ENCODE measurements at regions not wholly inside any gene's neighbourhood (a gene's known extent, or its start where the extent isn't known, plus 50 kb on each side); places are given as distances from the start of the nearest gene placed in this dataset.

DNA sequence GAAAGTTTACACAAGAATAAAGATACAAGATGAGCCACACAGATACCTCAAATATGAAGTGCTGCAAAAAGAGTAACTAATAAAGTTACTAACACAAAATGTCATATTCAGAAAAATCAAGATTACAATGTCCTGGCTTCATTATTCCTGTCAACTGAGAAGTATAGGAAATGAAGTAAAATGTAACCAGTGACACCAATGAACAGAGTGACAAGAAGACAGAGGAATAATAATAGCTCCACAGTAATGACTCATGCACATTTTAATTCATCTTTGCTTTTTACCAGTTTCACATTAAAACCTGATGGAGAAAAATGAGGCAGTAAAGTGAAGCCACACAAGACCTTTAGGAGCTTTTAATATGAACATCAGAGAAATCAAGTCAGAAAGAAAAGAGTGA is 214.1 kb downstream of the ZBBX start:
- Histone ChIP-seq H3K9me3 (ENCODE audit: low read length) (no peaks in the 10 kb centered on the region), H3K79me2 (ENCODE audit: low read length) (no peaks in the 10 kb centered on the region), H3K27me3 (ENCODE audit: low read length) (no peaks in the 10 kb centered on the region), H3K9me2 (replicated peaks; ENCODE audit: low read length) (no peaks in the 10 kb centered on the region), H4K20me1 (ENCODE audit: low read length) (no peaks in the 10 kb centered on the region), H3K4me1 (ENCODE audit: insufficient read depth, low read length) (no peaks in the 10 kb centered on the region), H3K9ac (ENCODE audit: low read length) (no peak overlapping the region), H3K27ac (ENCODE audit: low read length) (no peak overlapping the region), H2AFZ (ENCODE audit: low read length) (no peak overlapping the region), H3K4me2 (ENCODE audit: low read length) (no peak overlapping the region), H3K4me3 (ENCODE audit: low read length) (no peak overlapping the region), H3K36me3 (ENCODE audit: low read depth, low read length) (no peaks in the 10 kb centered on the region), H3F3A (ENCODE audit: low read length, unreplicated experiment) (no peaks in the 10 kb centered on the region)
- ChIA-PET POLR2A (ENCODE audit: unreplicated experiment) (no interaction called here), CTCF (no interaction called here)
- ATAC-seq (no peak), DNase-seq (no peak)
- intact Hi-C loops (cut with micrococcal nuclease): no loop called here
- no TSS peak for BruUV-seq (replicated peaks)
- TF ChIP-seq, protein P1, sequence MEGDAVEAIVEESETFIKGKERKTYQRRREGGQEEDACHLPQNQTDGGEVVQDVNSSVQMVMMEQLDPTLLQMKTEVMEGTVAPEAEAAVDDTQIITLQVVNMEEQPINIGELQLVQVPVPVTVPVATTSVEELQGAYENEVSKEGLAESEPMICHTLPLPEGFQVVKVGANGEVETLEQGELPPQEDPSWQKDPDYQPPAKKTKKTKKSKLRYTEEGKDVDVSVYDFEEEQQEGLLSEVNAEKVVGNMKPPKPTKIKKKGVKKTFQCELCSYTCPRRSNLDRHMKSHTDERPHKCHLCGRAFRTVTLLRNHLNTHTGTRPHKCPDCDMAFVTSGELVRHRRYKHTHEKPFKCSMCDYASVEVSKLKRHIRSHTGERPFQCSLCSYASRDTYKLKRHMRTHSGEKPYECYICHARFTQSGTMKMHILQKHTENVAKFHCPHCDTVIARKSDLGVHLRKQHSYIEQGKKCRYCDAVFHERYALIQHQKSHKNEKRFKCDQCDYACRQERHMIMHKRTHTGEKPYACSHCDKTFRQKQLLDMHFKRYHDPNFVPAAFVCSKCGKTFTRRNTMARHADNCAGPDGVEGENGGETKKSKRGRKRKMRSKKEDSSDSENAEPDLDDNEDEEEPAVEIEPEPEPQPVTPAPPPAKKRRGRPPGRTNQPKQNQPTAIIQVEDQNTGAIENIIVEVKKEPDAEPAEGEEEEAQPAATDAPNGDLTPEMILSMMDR (conservative IDR thresholded peaks at IDR 0.05; ENCODE audit: low read depth, low read length): no peak
- TF ChIP-seq EZH2 (IDR thresholded peaks at IDR 0.05; ENCODE audit: low read length, unreplicated experiment) (no peak), EZH2phosphoT487 (IDR thresholded peaks at IDR 0.05; ENCODE audit: borderline replicate concordance, low read length) (no peak)

DNA sequence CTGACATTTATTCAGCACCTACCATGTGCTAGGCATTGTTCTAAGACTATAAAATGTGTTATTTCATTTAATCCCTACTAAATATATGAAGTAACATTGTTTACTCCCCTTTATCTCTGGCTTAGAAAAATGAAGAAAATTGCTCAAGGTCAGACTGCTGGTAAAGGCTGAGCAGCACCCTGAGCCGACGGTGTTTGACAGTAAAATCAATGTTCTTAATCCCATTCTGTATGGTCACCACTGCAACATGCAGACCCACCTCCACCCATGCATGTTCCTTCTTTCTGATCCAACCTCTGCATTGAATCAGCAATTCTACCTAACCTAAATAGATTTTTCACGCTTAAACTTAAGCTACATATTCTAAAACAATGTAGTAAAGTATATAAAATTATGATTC is 216.5 kb downstream of the ZBBX start:
- Histone ChIP-seq H4K20me1 (ENCODE audit: low read length) (no peaks in the 10 kb centered on the region), H3K36me3 (ENCODE audit: low read depth, low read length) (no peaks in the 10 kb centered on the region), H3K9me3 (ENCODE audit: low read length) (no peaks in the 10 kb centered on the region), H3F3A (ENCODE audit: low read length, unreplicated experiment) (no peaks in the 10 kb centered on the region), H3K4me1 (ENCODE audit: insufficient read depth, low read length) (no peaks in the 10 kb centered on the region), H2AFZ (ENCODE audit: low read length) (no peak overlapping the region), H3K9ac (ENCODE audit: low read length) (no peak overlapping the region), H3K9me2 (replicated peaks; ENCODE audit: low read length) (no peaks in the 10 kb centered on the region), H3K27me3 (ENCODE audit: low read length) (no peaks in the 10 kb centered on the region), H3K79me2 (ENCODE audit: low read length) (no peaks in the 10 kb centered on the region), H3K27ac (ENCODE audit: low read length) (no peak overlapping the region), H3K4me2 (ENCODE audit: low read length) (no peak overlapping the region), H3K4me3 (ENCODE audit: low read length) (no peak overlapping the region)
- ChIA-PET CTCF (no interaction called here), POLR2A (ENCODE audit: unreplicated experiment) (interaction anchor here (0.7 kb wide), 1 partner anchor 41 kb away, joined by 3 read pairs; no protein-coding TSS in a partner anchor)
- BruUV-seq (replicated peaks): no TSS peak
- intact Hi-C loops (cut with micrococcal nuclease): no loop called here
- no peak for ATAC-seq
- TF ChIP-seq EZH2phosphoT487 (IDR thresholded peaks at IDR 0.05; ENCODE audit: borderline replicate concordance, low read length): no peak
- TF ChIP-seq, protein P1 (conservative IDR thresholded peaks at IDR 0.05; ENCODE audit: low read depth, low read length): no peak
- TF ChIP-seq EZH2 (IDR thresholded peaks at IDR 0.05; ENCODE audit: low read length, unreplicated experiment): no peak
- no peak for DNase-seq

DNA sequence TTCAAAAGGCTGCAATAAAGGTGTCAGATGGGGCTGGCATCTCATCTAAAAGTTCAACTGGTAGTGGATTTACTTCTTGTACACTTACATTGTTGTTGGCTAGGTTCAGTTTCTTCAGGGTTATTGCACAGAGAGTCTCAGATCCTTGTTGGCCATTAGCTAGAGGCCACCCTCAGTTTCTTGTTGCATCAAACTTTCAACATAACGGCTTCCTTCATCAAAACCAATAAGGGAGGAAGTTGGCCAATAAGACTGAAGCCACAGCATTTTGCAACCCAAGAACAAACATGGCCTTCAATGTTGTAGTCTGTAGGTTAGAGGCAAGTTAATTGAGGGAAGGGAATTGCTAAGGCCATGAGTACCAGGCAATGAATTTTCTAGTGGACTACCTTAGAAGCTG is 218.0 kb downstream of the ZBBX start:
- H3K36me3 ChIP-seq (ENCODE audit: low read depth, low read length): no peaks in the 10 kb centered on the region
- H3K4me2 ChIP-seq (ENCODE audit: low read length): no peak overlapping the region
- H3K9me3 ChIP-seq (ENCODE audit: low read length): peaks cover 5% of the 10 kb centered on the region; the same call in 1 of the 2 replicates
- H3K4me3 ChIP-seq (ENCODE audit: low read length): no peak overlapping the region
- TF ChIP-seq, protein P1 (conservative IDR thresholded peaks at IDR 0.05; ENCODE audit: low read depth, low read length): no peak
- TF ChIP-seq EZH2 (IDR thresholded peaks at IDR 0.05; ENCODE audit: low read length, unreplicated experiment) (no peak), EZH2phosphoT487 (IDR thresholded peaks at IDR 0.05; ENCODE audit: borderline replicate concordance, low read length) (no peak)
- no peaks in the 10 kb centered on the region for H4K20me1 ChIP-seq (ENCODE audit: low read length)
- ChIA-PET CTCF (no interaction called here), POLR2A (ENCODE audit: unreplicated experiment) (no interaction called here)
- H3K27ac ChIP-seq (ENCODE audit: low read length): no peak overlapping the region
- H3F3A ChIP-seq (ENCODE audit: low read length, unreplicated experiment): no peaks in the 10 kb centered on the region
- no peaks in the 10 kb centered on the region for H3K4me1 ChIP-seq (ENCODE audit: insufficient read depth, low read length)
- ATAC-seq: no peak
- H3K27me3 ChIP-seq (ENCODE audit: low read length): no peaks in the 10 kb centered on the region
- no peaks in the 10 kb centered on the region for H3K9me2 ChIP-seq (replicated peaks; ENCODE audit: low read length)
- no peak overlapping the region for H3K9ac ChIP-seq (ENCODE audit: low read length)
- no TSS peak for BruUV-seq (replicated peaks)
- intact Hi-C loops (cut with micrococcal nuclease): no loop called here
- no peak for DNase-seq
- no peaks in the 10 kb centered on the region for H3K79me2 ChIP-seq (ENCODE audit: low read length)
- H2AFZ ChIP-seq (ENCODE audit: low read length): no peak overlapping the region
